HepG2 (cell line): ENCODE measurements at regions not wholly inside any gene's neighbourhood (a gene's known extent, or its start where the extent isn't known, plus 50 kb on each side); places are given as distances from the start of the nearest gene placed in this dataset.
A peak's percentile ranks its signal among the peaks of the same experiment; 100 is the strongest.

ENCODE experiments used
- ATM ChIP-seq: fragments of 450-650 bp; IDR thresholded peaks from 2 replicates; pipeline ENCODE4 v1.7.1; 2017; ENCODE audit warnings: mild to moderate bottlenecking, borderline replicate concordance
- CAMTA2 ChIP-seq: sonication (generic); formaldehyde crosslinking; IDR thresholded peaks from 2 replicates; pipeline ENCODE4 v1.4.0; 2020; ENCODE audit warnings: mild to moderate bottlenecking, missing genetic modification reagents, borderline replicate concordance
- ISL2 ChIP-seq: sonication (generic); formaldehyde crosslinking; IDR thresholded peaks from 2 replicates; pipeline ENCODE4 v1.5.0; 2020; ENCODE audit warnings: missing genetic modification reagents
- MTF2 ChIP-seq: sonication (generic); formaldehyde crosslinking; IDR thresholded peaks from 2 replicates; pipeline ENCODE4 v1.5.0; 2020; ENCODE audit warnings: missing genetic modification reagents, borderline replicate concordance
- NONO ChIP-seq, 2 experiments: fragments of 450-650 bp in 1 of 2; sonication (generic) in 1 of 2; formaldehyde crosslinking in 1 of 2; IDR thresholded peaks in 1 of 2; conservative IDR thresholded peaks in 1 of 2; 2 replicates each; pipeline versions ENCODE4 v1.6.1 to v1.8.0; 2017 to 2022; ENCODE audit warnings: mild to moderate bottlenecking in 1 of 2, missing genetic modification reagents in 1 of 2, moderate library complexity in 1 of 2
- NR2F6 ChIP-seq, 2 experiments: IDR thresholded peaks; 2 replicates each; pipeline ENCODE4 v1.6.1; 2016; ENCODE audit warnings: antibody characterized with exemption in 1 of 2, mild to moderate bottlenecking in 1 of 2
- RARA ChIP-seq: IDR thresholded peaks from 2 replicates; pipeline ENCODE4 v1.6.1; 2016; ENCODE audit warnings: missing genetic modification reagents, missing compliant biosample characterization
- SMARCC2 ChIP-seq: fragments of 450-650 bp; IDR thresholded peaks from 2 replicates; pipeline ENCODE4 v1.6.1; 2017; ENCODE audit warnings: antibody characterized with exemption, mild to moderate bottlenecking
- SRSF4 ChIP-seq: fragments of 200-400 bp; formaldehyde crosslinking; IDR thresholded peaks from one replicate; pipeline ENCODE4 v1.6.1; 2018; ENCODE audit warnings: mild to moderate bottlenecking, low read depth, low read length, moderate library complexity; ENCODE audit not compliant: poor library complexity, severe bottlenecking
- TAF15 ChIP-seq: fragments of 200-400 bp; formaldehyde crosslinking; IDR thresholded peaks from one replicate; pipeline ENCODE4 v1.6.1; 2018; ENCODE audit warnings: mild to moderate bottlenecking, low read depth, low read length; ENCODE audit not compliant: poor library complexity, severe bottlenecking
- U2AF1 ChIP-seq: fragments of 200-400 bp; formaldehyde crosslinking; optimal IDR thresholded peaks from 2 replicates; pipeline ENCODE3; 2017; ENCODE audit warnings: mild to moderate bottlenecking, low read depth, low read length
- ZFP1 ChIP-seq: IDR thresholded peaks from 2 replicates; pipeline ENCODE4 v1.6.1; 2016
- ZNF124 ChIP-seq: sonication (generic); formaldehyde crosslinking; IDR thresholded peaks from 2 replicates; pipeline ENCODE4 v1.4.0; 2020; ENCODE audit warnings: missing genetic modification reagents
- ZNF230 ChIP-seq: sonication (generic); formaldehyde crosslinking; IDR thresholded peaks from 2 replicates; pipeline ENCODE4 v1.4.0; 2020; ENCODE audit warnings: mild to moderate bottlenecking, missing genetic modification reagents
- ZNF552 ChIP-seq: sonication (generic); formaldehyde crosslinking; IDR thresholded peaks from 2 replicates; pipeline ENCODE4 v1.9.0; 2022; ENCODE audit warnings: missing genetic modification reagents, mild to moderate bottlenecking, borderline replicate concordance
- ZNF556 ChIP-seq: sonication (generic); formaldehyde crosslinking; IDR thresholded peaks from 2 replicates; pipeline ENCODE4 v1.4.0; 2020; ENCODE audit warnings: mild to moderate bottlenecking, missing genetic modification reagents, borderline replicate concordance
- ZNF614 ChIP-seq: IDR thresholded peaks from 2 replicates; pipeline ENCODE4 v1.6.1; 2018; ENCODE audit warnings: missing biosample characterization, missing genetic modification reagents, inconsistent platforms, borderline replicate concordance
- ZNF660 ChIP-seq: sonication (generic); formaldehyde crosslinking; IDR thresholded peaks from 2 replicates; pipeline ENCODE4 v1.5.1; 2020; ENCODE audit warnings: mild to moderate bottlenecking, low read depth, missing genetic modification reagents, borderline replicate concordance
- ZNF816 ChIP-seq: sonication (generic); formaldehyde crosslinking; IDR thresholded peaks from 2 replicates; pipeline ENCODE4 v1.8.0; 2022; ENCODE audit warnings: missing genetic modification reagents, mild to moderate bottlenecking, borderline replicate concordance
- TF ChIP-seq, protein P1 (sequence below): sonication (generic); formaldehyde crosslinking; IDR thresholded peaks from 2 replicates; pipeline ENCODE4 v1.4.0; 2020; ENCODE audit warnings: missing genetic modification reagents
- TF ChIP-seq, protein P2 (sequence below): sonication (generic); formaldehyde crosslinking; IDR thresholded peaks from 2 replicates; pipeline ENCODE4 v1.9.0; 2021; ENCODE audit warnings: missing genetic modification reagents, borderline replicate concordance
- TF ChIP-seq, protein P3 (sequence below): IDR thresholded peaks from 2 replicates; pipeline ENCODE4 v1.6.1; 2012; ENCODE audit warnings: low read depth, low read length, improper control_type of control experiment
- TF ChIP-seq, protein P4 (sequence below): IDR thresholded peaks from 2 replicates; pipeline ENCODE4 v1.6.1; 2016; ENCODE audit warnings: mild to moderate bottlenecking, missing biosample characterization, missing genetic modification reagents

- TF ChIP-seq, protein P1, sequence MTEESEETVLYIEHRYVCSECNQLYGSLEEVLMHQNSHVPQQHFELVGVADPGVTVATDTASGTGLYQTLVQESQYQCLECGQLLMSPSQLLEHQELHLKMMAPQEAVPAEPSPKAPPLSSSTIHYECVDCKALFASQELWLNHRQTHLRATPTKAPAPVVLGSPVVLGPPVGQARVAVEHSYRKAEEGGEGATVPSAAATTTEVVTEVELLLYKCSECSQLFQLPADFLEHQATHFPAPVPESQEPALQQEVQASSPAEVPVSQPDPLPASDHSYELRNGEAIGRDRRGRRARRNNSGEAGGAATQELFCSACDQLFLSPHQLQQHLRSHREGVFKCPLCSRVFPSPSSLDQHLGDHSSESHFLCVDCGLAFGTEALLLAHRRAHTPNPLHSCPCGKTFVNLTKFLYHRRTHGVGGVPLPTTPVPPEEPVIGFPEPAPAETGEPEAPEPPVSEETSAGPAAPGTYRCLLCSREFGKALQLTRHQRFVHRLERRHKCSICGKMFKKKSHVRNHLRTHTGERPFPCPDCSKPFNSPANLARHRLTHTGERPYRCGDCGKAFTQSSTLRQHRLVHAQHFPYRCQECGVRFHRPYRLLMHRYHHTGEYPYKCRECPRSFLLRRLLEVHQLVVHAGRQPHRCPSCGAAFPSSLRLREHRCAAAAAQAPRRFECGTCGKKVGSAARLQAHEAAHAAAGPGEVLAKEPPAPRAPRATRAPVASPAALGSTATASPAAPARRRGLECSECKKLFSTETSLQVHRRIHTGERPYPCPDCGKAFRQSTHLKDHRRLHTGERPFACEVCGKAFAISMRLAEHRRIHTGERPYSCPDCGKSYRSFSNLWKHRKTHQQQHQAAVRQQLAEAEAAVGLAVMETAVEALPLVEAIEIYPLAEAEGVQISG, result peak; percentile 65
- 0 out of 2 replicates have a peak, but pooled peaks have one; percentile 22 for TF ChIP-seq ZFP1
- TF ChIP-seq ZNF556 (CRISPR knock-in tag), result 0 out of 2 replicates have a peak, but pooled peaks have one; percentile 57
- no peak for TF ChIP-seq SRSF4
- TF ChIP-seq TAF15, result no peak
- peak; percentile 93 for TF ChIP-seq RARA
- no peak for TF ChIP-seq U2AF1
- no peak for TF ChIP-seq MTF2 (CRISPR knock-in tag)
- TF ChIP-seq NR2F6 (IDR thresholded peaks at IDR 0.05), result peak; percentile 82
- TF ChIP-seq NR2F6 (CRISPR knock-in tag; IDR thresholded peaks at IDR 0.05), result peak; percentile 78
- TF ChIP-seq ZNF230 (CRISPR knock-in tag), result no peak
- TF ChIP-seq ATM, result no peak
- peak; percentile 92 for TF ChIP-seq ZNF124 (CRISPR knock-in tag)
- peak; percentile 36; the same call in 1 of the 2 replicates for TF ChIP-seq ZNF552
- peak; percentile 88 for TF ChIP-seq ZNF614 (CRISPR knock-in tag)
- no peak for TF ChIP-seq ZNF660 (CRISPR knock-in tag)
- peak; percentile 94 for TF ChIP-seq ISL2 (CRISPR knock-in tag)
- TF ChIP-seq, protein P2, sequence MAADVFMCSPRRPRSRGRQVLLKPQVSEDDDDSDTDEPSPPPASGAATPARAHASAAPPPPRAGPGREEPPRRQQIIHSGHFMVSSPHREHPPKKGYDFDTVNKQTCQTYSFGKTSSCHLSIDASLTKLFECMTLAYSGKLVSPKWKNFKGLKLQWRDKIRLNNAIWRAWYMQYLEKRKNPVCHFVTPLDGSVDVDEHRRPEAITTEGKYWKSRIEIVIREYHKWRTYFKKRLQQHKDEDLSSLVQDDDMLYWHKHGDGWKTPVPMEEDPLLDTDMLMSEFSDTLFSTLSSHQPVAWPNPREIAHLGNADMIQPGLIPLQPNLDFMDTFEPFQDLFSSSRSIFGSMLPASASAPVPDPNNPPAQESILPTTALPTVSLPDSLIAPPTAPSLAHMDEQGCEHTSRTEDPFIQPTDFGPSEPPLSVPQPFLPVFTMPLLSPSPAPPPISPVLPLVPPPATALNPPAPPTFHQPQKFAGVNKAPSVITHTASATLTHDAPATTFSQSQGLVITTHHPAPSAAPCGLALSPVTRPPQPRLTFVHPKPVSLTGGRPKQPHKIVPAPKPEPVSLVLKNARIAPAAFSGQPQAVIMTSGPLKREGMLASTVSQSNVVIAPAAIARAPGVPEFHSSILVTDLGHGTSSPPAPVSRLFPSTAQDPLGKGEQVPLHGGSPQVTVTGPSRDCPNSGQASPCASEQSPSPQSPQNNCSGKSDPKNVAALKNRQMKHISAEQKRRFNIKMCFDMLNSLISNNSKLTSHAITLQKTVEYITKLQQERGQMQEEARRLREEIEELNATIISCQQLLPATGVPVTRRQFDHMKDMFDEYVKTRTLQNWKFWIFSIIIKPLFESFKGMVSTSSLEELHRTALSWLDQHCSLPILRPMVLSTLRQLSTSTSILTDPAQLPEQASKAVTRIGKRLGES (CRISPR knock-in tag), result no peak
- no peak for TF ChIP-seq NONO (IDR thresholded peaks at IDR 0.05)
- peak; percentile 59; the same call in 1 of the 2 replicates for TF ChIP-seq NONO (CRISPR knock-in tag; conservative IDR thresholded peaks at IDR 0.05)
- no peak for TF ChIP-seq SMARCC2
- TF ChIP-seq CAMTA2 (CRISPR knock-in tag), result no peak
- TF ChIP-seq ZNF816 (CRISPR knock-in tag), result no peak
- TF ChIP-seq, protein P3, sequence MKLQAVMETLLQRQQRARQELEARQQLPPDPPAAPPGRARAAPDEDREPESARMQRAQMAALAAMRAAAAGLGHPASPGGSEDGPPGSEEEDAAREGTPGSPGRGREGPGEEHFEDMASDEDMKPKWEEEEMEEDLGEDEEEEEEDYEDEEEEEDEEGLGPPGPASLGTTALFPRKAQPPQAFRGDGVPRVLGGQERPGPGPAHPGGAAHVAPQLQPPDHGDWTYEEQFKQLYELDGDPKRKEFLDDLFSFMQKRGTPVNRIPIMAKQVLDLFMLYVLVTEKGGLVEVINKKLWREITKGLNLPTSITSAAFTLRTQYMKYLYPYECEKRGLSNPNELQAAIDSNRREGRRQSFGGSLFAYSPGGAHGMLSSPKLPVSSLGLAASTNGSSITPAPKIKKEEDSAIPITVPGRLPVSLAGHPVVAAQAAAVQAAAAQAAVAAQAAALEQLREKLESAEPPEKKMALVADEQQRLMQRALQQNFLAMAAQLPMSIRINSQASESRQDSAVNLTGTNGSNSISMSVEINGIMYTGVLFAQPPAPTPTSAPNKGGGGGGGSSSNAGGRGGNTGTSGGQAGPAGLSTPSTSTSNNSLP, result peak; percentile 26; the same call in 1 of the 2 replicates
- TF ChIP-seq, protein P4, sequence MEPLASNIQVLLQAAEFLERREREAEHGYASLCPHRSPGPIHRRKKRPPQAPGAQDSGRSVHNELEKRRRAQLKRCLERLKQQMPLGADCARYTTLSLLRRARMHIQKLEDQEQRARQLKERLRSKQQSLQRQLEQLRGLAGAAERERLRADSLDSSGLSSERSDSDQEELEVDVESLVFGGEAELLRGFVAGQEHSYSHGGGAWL (CRISPR knock-in tag), result peak; percentile 57; the same call in 1 of the 2 replicates
Observed at GRCh38 chr4:123555233-123555806, 158.7 kb downstream of the SPRY1 start (continued).
